ENCODE measurements at regions not wholly inside any gene's neighbourhood (a gene's known extent, or its start where the extent isn't known, plus 50 kb on each side); places are given as distances from the start of the nearest gene placed in this dataset.
A peak's percentile ranks its signal among the peaks of the same experiment; 100 is the strongest.

GRCh38 chr9:7342229-7342628 is 457.3 kb downstream of the DMAC1 start:
- DNase-seq (ENCODE audit: low read depth) = no peak
- in situ Hi-C loops (cut with HindIII; ENCODE audit: low sequenced_read_pairs) = no loop called here
- H3K4me3 ChIP-seq (ENCODE audit: low read depth, low read length) = no peak overlapping the region
- peak; percentile 21 for TF ChIP-seq CTCF (IDR thresholded peaks at IDR 0.05; ENCODE audit: low read depth, low read length, missing control alignments)

- DNase-seq (ENCODE audit: low read depth) = no peak
- no peak for TF ChIP-seq CTCF (IDR thresholded peaks at IDR 0.05; ENCODE audit: low read depth, low read length, missing control alignments)
- in situ Hi-C loops (cut with HindIII; ENCODE audit: low sequenced_read_pairs) = no loop called here
- no peak overlapping the region for H3K4me3 ChIP-seq (ENCODE audit: low read depth, low read length)
These were observed 458.0 kb downstream of the DMAC1 start for GRCh38 chr9:7341571-7341970.

- DNase-seq (ENCODE audit: low read depth) = no peak
- H3K4me3 ChIP-seq (ENCODE audit: low read depth, low read length) = no peak overlapping the region
- in situ Hi-C loops (cut with HindIII; ENCODE audit: low sequenced_read_pairs) = no loop called here
- no peak for TF ChIP-seq CTCF (IDR thresholded peaks at IDR 0.05; ENCODE audit: low read depth, low read length, missing control alignments)
These were observed 459.1 kb downstream of the DMAC1 start for GRCh38 chr9:7340451-7340850.

- in situ Hi-C loops (cut with HindIII; ENCODE audit: low sequenced_read_pairs) = no loop called here
- DNase-seq (ENCODE audit: low read depth) = no peak
- no peak for TF ChIP-seq CTCF (IDR thresholded peaks at IDR 0.05; ENCODE audit: low read depth, low read length, missing control alignments)
These were observed 460.8 kb downstream of the DMAC1 start for GRCh38 chr9:7338586-7339281.

GRCh38 chr9:7336356-7337065 is 463.1 kb downstream of the DMAC1 start:
- TF ChIP-seq CTCF (IDR thresholded peaks at IDR 0.05; ENCODE audit: low read depth, low read length, missing control alignments) = no peak
- in situ Hi-C loops (cut with HindIII; ENCODE audit: low sequenced_read_pairs) = no loop called here
- no peak overlapping the region for H3K4me3 ChIP-seq (ENCODE audit: low read depth, low read length)
- DNase-seq (ENCODE audit: low read depth) = no peak

More at GRCh38 chr9:7338586-7339281, 460.8 kb downstream of the DMAC1 start:
- H3K4me3 ChIP-seq (ENCODE audit: low read depth, low read length) = no peak overlapping the region

GRCh38 chr9:7333719-7334118 is 465.9 kb downstream of the DMAC1 start:
- no peak for DNase-seq (ENCODE audit: low read depth)
- H3K4me3 ChIP-seq (ENCODE audit: low read depth, low read length) = no peak overlapping the region
- in situ Hi-C loops (cut with HindIII; ENCODE audit: low sequenced_read_pairs) = no loop called here
- no peak for TF ChIP-seq CTCF (IDR thresholded peaks at IDR 0.05; ENCODE audit: low read depth, low read length, missing control alignments)

Measured in astrocyte of the cerebellum (primary cell).